ENCODE measurements at regions not wholly inside any gene's neighbourhood (a gene's known extent, or its start where the extent isn't known, plus 50 kb on each side); places are given as distances from the start of the nearest gene placed in this dataset.

GRCh38 chr17:52930145-52930544 lies 771.6 kb upstream of the CA10 start:
- WGBS, 5 donors: 53 to 76% (median 63%) methylated on average over 1 of the region's 1 CpG
- Histone ChIP-seq H3K9me3 (no peaks in the 10 kb centered on the region), H3K4me1 (no peaks in the 10 kb centered on the region), H3K4me3 (no peak overlapping the region), H3K27ac (no peak overlapping the region), H3K27me3 (no peaks in the 10 kb centered on the region), H3K36me3 (no peaks in the 10 kb centered on the region)
- TF ChIP-seq POLR2A (IDR thresholded peaks at IDR 0.05): no peak
- TF ChIP-seq CTCF (IDR thresholded peaks at IDR 0.05): no peak
- intact Hi-C loops (cut with DNase I; ENCODE audit: low total_unique reads): no loop called here
- DNase-seq: no peak

- Histone ChIP-seq H3K4me1 (no peaks in the 10 kb centered on the region), H3K9me3 (peaks cover 0 to 6% (median 0%) of the 10 kb centered on the region in 4 donors), H3K27ac (no peak overlapping the region), H3K4me3 (no peak overlapping the region), H3K36me3 (no peaks in the 10 kb centered on the region), H3K27me3 (no peaks in the 10 kb centered on the region)
- WGBS, 5 donors: 68 to 82% (median 79%) methylated on average over 1 of the region's 1 CpG
- TF ChIP-seq POLR2A (IDR thresholded peaks at IDR 0.05): no peak
- no peak for TF ChIP-seq CTCF (IDR thresholded peaks at IDR 0.05)
- TF ChIP-seq EP300 (IDR thresholded peaks at IDR 0.05): no peak
- no peak for TF ChIP-seq POLR2AphosphoS5 (IDR thresholded peaks at IDR 0.05)
- DNase-seq: no peak
- intact Hi-C loops (cut with DNase I; ENCODE audit: low total_unique reads): no loop called here
Measured at GRCh38 chr17:52923658-52924057, 765.1 kb upstream of the CA10 start.

GRCh38 chr17:52899235-52899634 lies 740.7 kb upstream of the CA10 start:
- TF ChIP-seq POLR2A (IDR thresholded peaks at IDR 0.05) (no peak), EP300 (IDR thresholded peaks at IDR 0.05) (no peak), POLR2AphosphoS5 (IDR thresholded peaks at IDR 0.05) (no peak), CTCF (IDR thresholded peaks at IDR 0.05) (no peak)
- H3K9me3 ChIP-seq: no peaks in the 10 kb centered on the region
- H3K4me3 ChIP-seq: no peak overlapping the region
- H3K36me3 ChIP-seq: no peaks in the 10 kb centered on the region
- intact Hi-C loops (cut with DNase I; ENCODE audit: low total_unique reads): no loop called here
- 0 to 65% (median 34%) methylated on average over 1 of the region's 1 CpG for whole genome bisulfite sequencing, 5 donors
- no peaks in the 10 kb centered on the region for H3K27me3 ChIP-seq
- no peak for DNase-seq
- H3K27ac ChIP-seq: no peak overlapping the region
- no peaks in the 10 kb centered on the region for H3K4me1 ChIP-seq

- Histone ChIP-seq H3K27ac (no peak overlapping the region), H3K4me3 (no peak overlapping the region), H3K27me3 (no peaks in the 10 kb centered on the region), H3K9me3 (no peaks in the 10 kb centered on the region), H3K4me1 (no peaks in the 10 kb centered on the region), H3K36me3 (no peaks in the 10 kb centered on the region)
- no peak for DNase-seq
- 22 to 62% (median 33%) methylated on average over 2 of the region's 2 CpGs for whole genome bisulfite sequencing, 5 donors
- intact Hi-C loops (cut with DNase I; ENCODE audit: low total_unique reads): no loop called here
- TF ChIP-seq EP300 (IDR thresholded peaks at IDR 0.05): no peak
- TF ChIP-seq CTCF (IDR thresholded peaks at IDR 0.05): no peak
- no peak for TF ChIP-seq POLR2A (IDR thresholded peaks at IDR 0.05)
- TF ChIP-seq POLR2AphosphoS5 (IDR thresholded peaks at IDR 0.05): no peak
Measured at GRCh38 chr17:52895272-52895671, 736.8 kb upstream of the CA10 start.

All from stomach (tissue), 8 donors.